GM23338 (cell line): ENCODE measurements at regions not wholly inside any gene's neighbourhood (a gene's known extent, or its start where the extent isn't known, plus 50 kb on each side); places are given as distances from the start of the nearest gene placed in this dataset.

ENCODE experiments used
- ATAC-seq: fragments of 200-7000 bp; cut with Tn5 transposase; 3 replicates; pipeline ENCODE4 v1.9.1; 2020
- DNase-seq: peaks from one replicate; pipeline ENCODE4 v3.0.0-alpha.2; 2015; ENCODE audit warnings: low spot score
- H2AFZ ChIP-seq: fragments of 200-600 bp; sonication (generic); 2 replicates; pipeline ENCODE4 v1.8.0; 2016; ENCODE audit warnings: antibody characterized with exemption, mild to moderate bottlenecking, moderate library complexity
- H3F3A ChIP-seq: fragments of 200-600 bp; sonication (generic); replicated peaks from 2 replicates; pipeline ENCODE4 v1.8.0; 2017; ENCODE audit warnings: antibody characterized with exemption, mixed run types, low read depth
- H3K27ac ChIP-seq: fragments of 200-600 bp; sonication (generic); 2 replicates; pipeline ENCODE4 v1.6.1; 2016; ENCODE audit warnings: low read depth
- H3K27me3 ChIP-seq: fragments of 200-600 bp; sonication (generic); 2 replicates; pipeline ENCODE4 v1.8.0; 2016; ENCODE audit warnings: mild to moderate bottlenecking, mixed run types, moderate library complexity; ENCODE audit not compliant: insufficient read depth
- H3K36me3 ChIP-seq: fragments of 200-600 bp; sonication (generic); 2 replicates; pipeline ENCODE4 v1.8.0; 2016; ENCODE audit warnings: mild to moderate bottlenecking; ENCODE audit not compliant: insufficient read depth
- H3K4me1 ChIP-seq: fragments of 200-600 bp; sonication (generic); 2 replicates; pipeline ENCODE4 v1.8.0; 2016; ENCODE audit warnings: mild to moderate bottlenecking, moderate library complexity; ENCODE audit not compliant: insufficient read depth
- H3K4me2 ChIP-seq: fragments of 200-600 bp; sonication (generic); 2 replicates; pipeline ENCODE4 v1.7.1; 2017; ENCODE audit warnings: mixed run types
- H3K4me3 ChIP-seq: fragments of 200-600 bp; sonication (generic); 2 replicates; pipeline ENCODE4 v1.6.1; 2016; ENCODE audit warnings: mixed run types
- H3K79me2 ChIP-seq: fragments of 200-600 bp; sonication (generic); replicated peaks from 2 replicates; pipeline ENCODE4 v1.8.0; 2017; ENCODE audit warnings: mild to moderate bottlenecking; ENCODE audit not compliant: insufficient read depth
- H3K9me2 ChIP-seq: fragments of 200-600 bp; sonication (generic); 2 replicates; pipeline ENCODE4 v1.8.0; 2017; ENCODE audit not compliant: insufficient read depth
- H4K20me1 ChIP-seq: fragments of 200-600 bp; sonication (generic); replicated peaks from 2 replicates; pipeline ENCODE4 v1.8.0; 2017; ENCODE audit warnings: mild to moderate bottlenecking; ENCODE audit not compliant: insufficient read depth
- H3K27ac Mint-ChIP-seq: 2 replicates; pipeline ENCODE4 v1.8.0; 2020; ENCODE audit warnings: inconsistent platforms, mild to moderate bottlenecking, moderate library complexity, mixed read lengths
- H3K27me3 Mint-ChIP-seq: 3 replicates; pipeline ENCODE4 v1.8.0; 2022; ENCODE audit warnings: low read depth, mild to moderate bottlenecking, moderate library complexity, mixed read lengths, inconsistent platforms; ENCODE audit not compliant: insufficient read depth, poor library complexity
- H3K36me3 Mint-ChIP-seq: 3 replicates; pipeline ENCODE4 v1.8.0; 2021; ENCODE audit warnings: low read depth, mild to moderate bottlenecking, inconsistent platforms, moderate library complexity, mixed read lengths
- H3K4me1 Mint-ChIP-seq: 3 replicates; pipeline ENCODE4 v1.8.0; 2020; ENCODE audit warnings: mild to moderate bottlenecking, inconsistent platforms, mixed read lengths
- H3K4me3 Mint-ChIP-seq: 3 replicates; pipeline ENCODE4 v1.8.0; 2021; ENCODE audit warnings: moderate library complexity, mild to moderate bottlenecking, inconsistent platforms, mixed read lengths
- H3K9me3 Mint-ChIP-seq: 3 replicates; pipeline ENCODE4 v1.8.0; 2020; ENCODE audit warnings: moderate library complexity, mild to moderate bottlenecking, inconsistent platforms, mixed read lengths
- CREB1 ChIP-seq: fragments of 250-450 bp; sonication (Bioruptor Pico); IDR thresholded peaks from 2 replicates; pipeline ENCODE4 v1.5.0; 2020; ENCODE audit warnings: low read depth, mild to moderate bottlenecking, moderate library complexity
- CTCF ChIP-seq, 2 experiments: fragments of 200-600 bp in 1 of 2; sonication (generic) in 1 of 2; conservative IDR thresholded peaks; 2 replicates each; pipeline versions ENCODE4 v1.5.1 to v1.6.1; 2016 to 2017; ENCODE audit warnings: antibody characterized with exemption in 2 of 2, low read depth in 2 of 2, mild to moderate bottlenecking in 2 of 2, moderate library complexity in 1 of 2
- ETS1 ChIP-seq: IDR thresholded peaks from 2 replicates; pipeline ENCODE4 v1.6.1; 2016; ENCODE audit warnings: antibody characterized with exemption
- EZH2 ChIP-seq: fragments of 200-600 bp; sonication (generic); IDR thresholded peaks from one replicate; pipeline ENCODE4 v1.8.0; 2017; ENCODE audit warnings: antibody characterized with exemption, mild to moderate bottlenecking, low read depth; ENCODE audit not compliant: unreplicated experiment
- EZH2phosphoT487 ChIP-seq: fragments of 200-600 bp; sonication (generic); IDR thresholded peaks from one replicate; pipeline ENCODE4 v1.8.1; 2018; ENCODE audit warnings: antibody characterized with exemption; ENCODE audit not compliant: unreplicated experiment
- JUNB ChIP-seq: IDR thresholded peaks from one replicate; pipeline ENCODE4 v1.6.1; 2016; ENCODE audit warnings: antibody characterized with exemption; ENCODE audit not compliant: unreplicated experiment
- NANOG ChIP-seq: IDR thresholded peaks from 2 replicates; pipeline ENCODE4 v1.6.1; 2016; ENCODE audit warnings: antibody characterized with exemption, borderline replicate concordance
- POLR2AphosphoS5 ChIP-seq: IDR thresholded peaks from 2 replicates; pipeline ENCODE4 v1.6.1; 2016; ENCODE audit warnings: antibody characterized with exemption, low read depth
- REST ChIP-seq: IDR thresholded peaks from one replicate; pipeline ENCODE4 v1.6.1; 2018; ENCODE audit warnings: antibody characterized with exemption; ENCODE audit not compliant: unreplicated experiment
- ZNF114 ChIP-seq: fragments of 250-450 bp; sonication (Bioruptor Pico); IDR thresholded peaks from 2 replicates; pipeline ENCODE4 v1.5.0; 2020; ENCODE audit warnings: mild to moderate bottlenecking, moderate library complexity
- ZNF331 ChIP-seq: fragments of 250-450 bp; sonication (Bioruptor Pico); IDR thresholded peaks from 2 replicates; pipeline ENCODE4 v1.5.0; 2020; ENCODE audit warnings: low read depth, mild to moderate bottlenecking, moderate library complexity
- TF ChIP-seq, protein P1 (sequence below): fragments of 250-450 bp; sonication (Bioruptor Pico); IDR thresholded peaks from 2 replicates; pipeline ENCODE4 v1.5.0; 2020; ENCODE audit warnings: mild to moderate bottlenecking, moderate library complexity

GRCh38 chr15:70495991-70496599, 267.3 kb downstream of the UACA start:
- DNase-seq (no peak), ATAC-seq (no peak)
- Histone ChIP-seq H4K20me1 (no peaks in the 10 kb centered on the region), H3K27me3 (no peaks in the 10 kb centered on the region), H3K36me3 (no peaks in the 10 kb centered on the region), H3F3A (no peaks in the 10 kb centered on the region), H3K4me1 (no peaks in the 10 kb centered on the region), H3K79me2 (no peaks in the 10 kb centered on the region), H3K9me2 (no peaks in the 10 kb centered on the region), H3K27ac (no peak overlapping the region), H2AFZ (no peak overlapping the region), H3K4me2 (no peak overlapping the region), H3K4me3 (no peak overlapping the region)
- Mint-ChIP-seq H3K4me1 (peaks cover 9% of the 10 kb centered on the region; the same call in 2 of the 3 replicates), H3K9me3 (no peaks in the 10 kb centered on the region), H3K4me3 (no peak overlapping the region), H3K27me3 (peaks cover 2% of the 10 kb centered on the region), H3K27ac (no peak overlapping the region), H3K36me3 (no peaks in the 10 kb centered on the region)
- no peak for TF ChIP-seq CREB1
- TF ChIP-seq, protein P1, sequence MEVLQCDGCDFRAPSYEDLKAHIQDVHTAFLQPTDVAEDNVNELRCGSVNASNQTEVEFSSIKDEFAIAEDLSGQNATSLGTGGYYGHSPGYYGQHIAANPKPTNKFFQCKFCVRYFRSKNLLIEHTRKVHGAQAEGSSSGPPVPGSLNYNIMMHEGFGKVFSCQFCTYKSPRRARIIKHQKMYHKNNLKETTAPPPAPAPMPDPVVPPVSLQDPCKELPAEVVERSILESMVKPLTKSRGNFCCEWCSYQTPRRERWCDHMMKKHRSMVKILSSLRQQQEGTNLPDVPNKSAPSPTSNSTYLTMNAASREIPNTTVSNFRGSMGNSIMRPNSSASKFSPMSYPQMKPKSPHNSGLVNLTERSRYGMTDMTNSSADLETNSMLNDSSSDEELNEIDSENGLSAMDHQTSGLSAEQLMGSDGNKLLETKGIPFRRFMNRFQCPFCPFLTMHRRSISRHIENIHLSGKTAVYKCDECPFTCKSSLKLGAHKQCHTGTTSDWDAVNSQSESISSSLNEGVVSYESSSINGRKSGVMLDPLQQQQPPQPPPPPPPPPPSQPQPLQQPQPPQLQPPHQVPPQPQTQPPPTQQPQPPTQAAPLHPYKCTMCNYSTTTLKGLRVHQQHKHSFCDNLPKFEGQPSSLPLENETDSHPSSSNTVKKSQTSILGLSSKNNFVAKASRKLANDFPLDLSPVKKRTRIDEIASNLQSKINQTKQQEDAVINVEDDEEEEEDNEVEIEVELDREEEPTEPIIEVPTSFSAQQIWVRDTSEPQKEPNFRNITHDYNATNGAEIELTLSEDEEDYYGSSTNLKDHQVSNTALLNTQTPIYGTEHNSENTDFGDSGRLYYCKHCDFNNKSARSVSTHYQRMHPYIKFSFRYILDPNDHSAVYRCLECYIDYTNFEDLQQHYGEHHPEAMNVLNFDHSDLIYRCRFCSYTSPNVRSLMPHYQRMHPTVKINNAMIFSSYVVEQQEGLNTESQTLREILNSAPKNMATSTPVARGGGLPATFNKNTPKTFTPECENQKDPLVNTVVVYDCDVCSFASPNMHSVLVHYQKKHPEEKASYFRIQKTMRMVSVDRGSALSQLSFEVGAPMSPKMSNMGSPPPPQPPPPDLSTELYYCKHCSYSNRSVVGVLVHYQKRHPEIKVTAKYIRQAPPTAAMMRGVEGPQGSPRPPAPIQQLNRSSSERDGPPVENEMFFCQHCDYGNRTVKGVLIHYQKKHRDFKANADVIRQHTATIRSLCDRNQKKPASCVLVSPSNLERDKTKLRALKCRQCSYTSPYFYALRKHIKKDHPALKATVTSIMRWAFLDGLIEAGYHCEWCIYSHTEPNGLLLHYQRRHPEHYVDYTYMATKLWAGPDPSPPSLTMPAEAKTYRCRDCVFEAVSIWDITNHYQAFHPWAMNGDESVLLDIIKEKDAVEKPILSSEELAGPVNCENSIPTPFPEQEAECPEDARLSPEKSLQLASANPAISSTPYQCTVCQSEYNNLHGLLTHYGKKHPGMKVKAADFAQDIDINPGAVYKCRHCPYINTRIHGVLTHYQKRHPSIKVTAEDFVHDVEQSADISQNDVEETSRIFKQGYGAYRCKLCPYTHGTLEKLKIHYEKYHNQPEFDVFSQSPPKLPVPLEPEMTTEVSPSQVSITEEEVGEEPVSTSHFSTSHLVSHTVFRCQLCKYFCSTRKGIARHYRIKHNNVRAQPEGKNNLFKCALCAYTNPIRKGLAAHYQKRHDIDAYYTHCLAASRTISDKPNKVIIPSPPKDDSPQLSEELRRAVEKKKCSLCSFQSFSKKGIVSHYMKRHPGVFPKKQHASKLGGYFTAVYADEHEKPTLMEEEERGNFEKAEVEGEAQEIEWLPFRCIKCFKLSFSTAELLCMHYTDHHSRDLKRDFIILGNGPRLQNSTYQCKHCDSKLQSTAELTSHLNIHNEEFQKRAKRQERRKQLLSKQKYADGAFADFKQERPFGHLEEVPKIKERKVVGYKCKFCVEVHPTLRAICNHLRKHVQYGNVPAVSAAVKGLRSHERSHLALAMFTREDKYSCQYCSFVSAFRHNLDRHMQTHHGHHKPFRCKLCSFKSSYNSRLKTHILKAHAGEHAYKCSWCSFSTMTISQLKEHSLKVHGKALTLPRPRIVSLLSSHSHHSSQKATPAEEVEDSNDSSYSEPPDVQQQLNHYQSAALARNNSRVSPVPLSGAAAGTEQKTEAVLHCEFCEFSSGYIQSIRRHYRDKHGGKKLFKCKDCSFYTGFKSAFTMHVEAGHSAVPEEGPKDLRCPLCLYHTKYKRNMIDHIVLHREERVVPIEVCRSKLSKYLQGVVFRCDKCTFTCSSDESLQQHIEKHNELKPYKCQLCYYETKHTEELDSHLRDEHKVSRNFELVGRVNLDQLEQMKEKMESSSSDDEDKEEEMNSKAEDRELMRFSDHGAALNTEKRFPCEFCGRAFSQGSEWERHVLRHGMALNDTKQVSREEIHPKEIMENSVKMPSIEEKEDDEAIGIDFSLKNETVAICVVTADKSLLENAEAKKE (CRISPR knock-in tag), result no peak
- no peak for TF ChIP-seq POLR2AphosphoS5
- no peak for TF ChIP-seq ETS1
- no peak for TF ChIP-seq EZH2phosphoT487
- no peak for TF ChIP-seq JUNB
- no peak for TF ChIP-seq REST
- no peak for TF ChIP-seq ZNF331 (CRISPR knock-in tag)
- no peak for TF ChIP-seq NANOG
- TF ChIP-seq ZNF114 (CRISPR knock-in tag), result no peak
- no peak for TF ChIP-seq CTCF (conservative IDR thresholded peaks at IDR 0.05; ENCODE audit: low read depth in 2 of 2)
- no peak for TF ChIP-seq EZH2
